T-cell (primary cell): ENCODE measurements at regions not wholly inside any gene's neighbourhood (a gene's known extent, or its start where the extent isn't known, plus 50 kb on each side); places are given as distances from the start of the nearest gene placed in this dataset.

Experiments
- ATAC-seq, 4 experiments: fragments of 200-7000 bp in 3 of 4; fragments of 150-1000 bp in 1 of 4; cut with Tn5 transposase; replicated peaks in 1 of 4; 1 replicate in 3 of 4; 2 replicates in 1 of 4; pipeline ENCODE4 v1.10.0; 2021; ENCODE audit warnings: moderate library complexity in 3 of 4, mild to moderate bottlenecking in 2 of 4, moderate number of reproducible peaks in 1 of 4
- CTCF ChIA-PET, 2 donors: fragments of 300-600 bp; sonication (Branson Sonifier 250); formaldehyde crosslinking; loops; one replicate each; lab custom pipeline; 2022; ENCODE audit warnings: antibody characterized with exemption in 2 of 2; lab: Charles Lee
- POLR2A ChIA-PET, 2 donors: fragments of 300-600 bp; sonication (Branson Sonifier 250); formaldehyde crosslinking; loops; one replicate each; lab custom pipeline; 2022; ENCODE audit warnings: antibody characterized with exemption in 2 of 2; lab: Charles Lee
- DNase-seq, 35 experiments: peaks; one replicate each; pipeline versions ENCODE4 v3.0.0 to v3.0.0-alpha.2; 2013 to 2023
- H3K27ac ChIP-seq: one replicate; pipeline ENCODE4 v1.5.1; 2013; ENCODE audit warnings: low read length
- H3K27me3 ChIP-seq, 2 experiments: replicated peaks in 1 of 2; 1 replicate in 1 of 2; 2 replicates in 1 of 2; pipeline versions ENCODE4 v1.6.1 to v1.7.0; 2013; ENCODE audit warnings: low read length in 1 of 2, mixed read lengths in 1 of 2; ENCODE audit not compliant: control insufficient read depth in 2 of 2, insufficient read depth in 2 of 2; ENCODE audit errors: extremely low read depth in 1 of 2
- H3K36me3 ChIP-seq, 2 donors: 1 replicate in 1 of 2; 2 replicates in 1 of 2; pipeline versions ENCODE4 v1.6.1 to v1.7.0; 2013; ENCODE audit warnings: low read length in 1 of 2; ENCODE audit not compliant: control insufficient read depth in 2 of 2, insufficient read depth in 1 of 2; ENCODE audit errors: extremely low read depth in 1 of 2
- H3K4me1 ChIP-seq, 2 experiments: 1 replicate in 1 of 2; 2 replicates in 1 of 2; pipeline versions ENCODE4 v1.6.1 to v1.7.0; 2013; ENCODE audit warnings: low read length in 2 of 2, mixed read lengths in 1 of 2; ENCODE audit not compliant: insufficient read depth in 2 of 2, control insufficient read depth in 1 of 2; ENCODE audit errors: extremely low read depth in 1 of 2
- H3K4me3 ChIP-seq, 2 donors: 1 replicate in 1 of 2; 2 replicates in 1 of 2; pipeline versions ENCODE4 v1.5.1 to v1.7.0; 2013; ENCODE audit warnings: mild to moderate bottlenecking in 2 of 2, low read length in 1 of 2, moderate library complexity in 1 of 2; ENCODE audit not compliant: control insufficient read depth in 1 of 2; ENCODE audit errors: extremely low read depth in 1 of 2
- H3K9me3 ChIP-seq: 2 replicates; pipeline ENCODE4 v1.7.0; 2013
- H3K27ac Mint-ChIP-seq, 2 donors: one replicate each; pipeline ENCODE4 v1.8.0; 2020 to 2021; ENCODE audit warnings: mild to moderate bottlenecking in 2 of 2, mixed read lengths in 2 of 2
- H3K27me3 Mint-ChIP-seq, 2 donors: one replicate each; pipeline ENCODE4 v1.8.0; 2021 to 2022; ENCODE audit warnings: mixed read lengths in 2 of 2
- H3K36me3 Mint-ChIP-seq: one replicate; pipeline ENCODE4 v1.8.0; 2021; ENCODE audit warnings: mixed read lengths
- H3K4me1 Mint-ChIP-seq, 3 donors: one replicate each; pipeline ENCODE4 v1.8.0; 2020 to 2022; ENCODE audit warnings: mixed read lengths in 3 of 3, mild to moderate bottlenecking in 1 of 3
- H3K4me3 Mint-ChIP-seq, 3 donors: one replicate each; pipeline ENCODE4 v1.8.0; 2020 to 2022; ENCODE audit warnings: mild to moderate bottlenecking in 3 of 3, mixed read lengths in 3 of 3, moderate library complexity in 3 of 3
- H3K9me3 Mint-ChIP-seq, 3 donors: one replicate each; pipeline ENCODE4 v1.8.0; 2020 to 2022; ENCODE audit warnings: mixed read lengths in 3 of 3
- WGBS: methylation state at CpG from one replicate; pipeline ENCODE4 v1.1.5; 2013; ENCODE audit warnings: missing lambda C conversion rate; ENCODE audit not compliant: insufficient coverage; 5-methylcytosine and 5-hydroxymethylcytosine counted together

DNA sequence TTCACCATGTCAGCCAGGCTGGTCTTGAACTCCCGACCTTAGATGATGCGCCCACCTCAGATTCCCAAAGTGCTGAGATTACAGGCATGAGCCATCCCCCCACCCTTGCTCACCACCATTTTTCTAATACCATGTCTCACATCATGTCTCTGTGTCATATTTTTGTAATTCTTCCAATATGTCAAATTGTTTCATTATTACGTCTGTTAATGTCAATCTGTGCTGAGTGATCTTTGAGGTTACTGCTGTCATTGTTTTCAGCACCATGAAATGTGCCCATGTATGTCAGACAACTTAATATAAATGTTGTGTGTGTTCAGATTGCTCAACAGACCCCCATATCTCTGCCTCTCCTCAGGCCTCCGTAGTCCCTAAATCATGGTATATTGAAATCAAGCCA lies 923.6 kb downstream of the NLGN4Y start:
- WGBS: no CpG with 5 or more reads among the region's 4 CpGs
- no peak overlapping the region for H3K27ac ChIP-seq
- no peaks in the 10 kb centered on the region for H3K4me1 Mint-ChIP-seq

DNA sequence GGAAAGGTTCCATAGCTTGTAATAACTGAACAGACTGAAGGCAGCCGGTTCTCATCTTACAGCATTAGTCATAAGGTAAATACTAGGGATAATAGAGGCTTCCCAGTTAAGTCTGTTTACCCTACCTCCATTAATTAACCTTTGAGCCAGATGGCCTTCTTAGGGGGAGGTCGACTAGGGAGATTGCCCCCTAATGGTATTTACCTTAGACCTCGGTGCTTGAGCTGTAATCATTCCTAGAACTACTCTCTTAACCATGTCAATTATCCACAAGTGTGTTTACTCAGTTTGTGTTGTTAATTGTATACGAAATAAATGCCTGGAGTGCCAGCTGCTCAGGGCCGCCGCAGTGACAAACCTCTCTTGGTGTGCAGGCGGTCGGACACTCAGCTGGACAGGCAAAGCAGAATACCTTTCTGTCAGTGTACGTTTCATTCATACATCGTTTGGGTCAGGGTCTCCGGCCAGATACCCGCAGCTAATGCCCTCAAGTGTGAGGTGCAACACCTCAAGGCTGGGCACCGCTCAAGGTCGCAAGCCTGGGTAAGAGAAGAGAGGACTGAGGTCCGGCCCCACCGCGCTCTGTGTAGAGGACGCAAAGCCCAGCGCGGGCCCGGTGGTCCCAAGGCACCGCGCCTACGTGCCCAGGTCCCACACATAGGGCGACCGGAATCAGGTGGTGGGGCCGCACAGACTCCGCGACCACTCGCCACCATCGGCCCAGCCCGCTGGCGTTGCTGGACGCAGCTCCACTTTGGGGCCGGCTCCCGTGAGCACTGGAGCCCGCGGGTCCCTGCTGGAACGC lies 931.0 kb downstream of the NLGN4Y start:
- ChIA-PET POLR2A (no interaction called here), CTCF (no interaction called here)
- ATAC-seq: no peak
- no peaks in the 10 kb centered on the region for H3K9me3 Mint-ChIP-seq
- peaks cover 0 to 7% of the 10 kb centered on the region in 2 experiments for H3K4me1 ChIP-seq
- no peak overlapping the region for H3K27ac Mint-ChIP-seq
- peak overlapping the region; percentile 41 for H3K27ac ChIP-seq
- no peaks in the 10 kb centered on the region for H3K36me3 ChIP-seq
- H3K4me3 Mint-ChIP-seq: peak overlapping the region in 1 of 3 donors; percentile 73
- peaks cover 0 to 4% (median 0%) of the 10 kb centered on the region in 3 donors for H3K4me1 Mint-ChIP-seq
- WGBS: 74% methylated on average over 23 of the region's 39 CpGs
- no peaks in the 10 kb centered on the region for H3K27me3 Mint-ChIP-seq
- no peak for DNase-seq
- H3K4me3 ChIP-seq: peak overlapping the region in 1 of 2 donors; percentile 32
- no peaks in the 10 kb centered on the region for H3K9me3 ChIP-seq
- no peaks in the 10 kb centered on the region for H3K36me3 Mint-ChIP-seq
- no peaks in the 10 kb centered on the region for H3K27me3 ChIP-seq

More for the DNA sequence above, 923.6 kb downstream of the NLGN4Y start:
- H3K4me3 ChIP-seq: no peak overlapping the region
- no peak for ATAC-seq
- POLR2A ChIA-PET: no interaction called here
- no peaks in the 10 kb centered on the region for H3K4me1 ChIP-seq
- H3K27me3 ChIP-seq: no peaks in the 10 kb centered on the region
- no peaks in the 10 kb centered on the region for H3K9me3 Mint-ChIP-seq
- H3K36me3 ChIP-seq: no peaks in the 10 kb centered on the region
- H3K9me3 ChIP-seq: no peaks in the 10 kb centered on the region
- DNase-seq: no peak
- no peak overlapping the region for H3K4me3 Mint-ChIP-seq
- no peak overlapping the region for H3K27ac Mint-ChIP-seq
- CTCF ChIA-PET: no interaction called here
- no peaks in the 10 kb centered on the region for H3K27me3 Mint-ChIP-seq
- H3K36me3 Mint-ChIP-seq: no peaks in the 10 kb centered on the region

GRCh38 chrY:15455980-15456469 lies 931.7 kb downstream of the NLGN4Y start:
- Mint-ChIP-seq H3K27ac (peak overlapping the region in 1 of 2 donors; percentile 71), H3K36me3 (no peaks in the 10 kb centered on the region), H3K27me3 (no peaks in the 10 kb centered on the region), H3K9me3 (no peaks in the 10 kb centered on the region), H3K4me1 (peaks cover 0 to 4% (median 0%) of the 10 kb centered on the region in 3 donors), H3K4me3 (peak overlapping the region in 1 of 3 donors; percentile 73)
- 34% methylated on average over 33 of the region's 49 CpGs for WGBS
- H3K27me3 ChIP-seq: no peaks in the 10 kb centered on the region
- peak overlapping the region; percentile 60 for H3K27ac ChIP-seq
- H3K4me3 ChIP-seq: peak overlapping the region in 1 of 2 donors; percentile 34
- H3K4me1 ChIP-seq: peaks cover 0 to 7% of the 10 kb centered on the region in 2 experiments
- CTCF ChIA-PET: interaction anchor here in 1 of 2 donors (0.9 kb wide), 1 partner anchor 10 kb away, joined by 3 read pairs; no protein-coding TSS in a partner anchor
- ATAC-seq: peak in 2 of 4 experiments; percentile 85 to 86
- H3K9me3 ChIP-seq: no peaks in the 10 kb centered on the region
- POLR2A ChIA-PET: no interaction called here
- no peaks in the 10 kb centered on the region for H3K36me3 ChIP-seq
- peak in 20 of 35 experiments; percentile 42 to 88 (median 68) for DNase-seq

- POLR2A ChIA-PET: no interaction called here
- CTCF ChIA-PET: interaction anchor here in 1 of 2 donors (0.9 kb wide), 1 partner anchor 11 kb away, joined by 3 read pairs; no protein-coding TSS in a partner anchor
- no CpG with 5 or more reads among the region's 21 CpGs for WGBS
- Mint-ChIP-seq H3K4me3 (peak overlapping the region in 1 of 3 donors; percentile 73), H3K4me1 (peaks cover 0 to 4% (median 0%) of the 10 kb centered on the region in 3 donors), H3K9me3 (no peaks in the 10 kb centered on the region), H3K36me3 (no peaks in the 10 kb centered on the region), H3K27ac (peak overlapping the region in 1 of 2 donors; percentile 71), H3K27me3 (no peaks in the 10 kb centered on the region)
- DNase-seq (no peak), ATAC-seq (peak in 1 of 4 experiments; percentile 5)
- H3K27ac ChIP-seq: peak overlapping the region; percentile 60
- no peaks in the 10 kb centered on the region for H3K27me3 ChIP-seq
- peaks cover 0 to 7% of the 10 kb centered on the region in 2 experiments for H3K4me1 ChIP-seq
- no peaks in the 10 kb centered on the region for H3K9me3 ChIP-seq
- no peaks in the 10 kb centered on the region for H3K36me3 ChIP-seq
- peak overlapping the region in 1 of 2 donors; percentile 34 for H3K4me3 ChIP-seq
These were observed 932.2 kb downstream of the NLGN4Y start for GRCh38 chrY:15456491-15456890.

- Mint-ChIP-seq H3K27me3 (no peaks in the 10 kb centered on the region), H3K36me3 (no peaks in the 10 kb centered on the region), H3K4me3 (no peak overlapping the region), H3K9me3 (no peaks in the 10 kb centered on the region), H3K27ac (no peak overlapping the region), H3K4me1 (peaks cover 0 to 4% (median 0%) of the 10 kb centered on the region in 3 donors)
- no peak overlapping the region for H3K27ac ChIP-seq
- WGBS: no CpG with 5 or more reads among the region's 3 CpGs
- ChIA-PET CTCF (no interaction called here), POLR2A (no interaction called here)
- ATAC-seq (no peak), DNase-seq (no peak)
- no peaks in the 10 kb centered on the region for H3K36me3 ChIP-seq
- H3K4me1 ChIP-seq: peaks cover 0 to 7% of the 10 kb centered on the region in 2 experiments
- H3K27me3 ChIP-seq: no peaks in the 10 kb centered on the region
- H3K9me3 ChIP-seq: no peaks in the 10 kb centered on the region
- H3K4me3 ChIP-seq: no peak overlapping the region
These were observed 933.4 kb downstream of the NLGN4Y start for GRCh38 chrY:15457682-15458081.

GRCh38 chrY:15458426-15458825 lies 934.1 kb downstream of the NLGN4Y start:
- H3K36me3 ChIP-seq: no peaks in the 10 kb centered on the region
- no peaks in the 10 kb centered on the region for H3K9me3 ChIP-seq
- H3K27me3 Mint-ChIP-seq: no peaks in the 10 kb centered on the region
- H3K9me3 Mint-ChIP-seq: no peaks in the 10 kb centered on the region
- H3K36me3 Mint-ChIP-seq: no peaks in the 10 kb centered on the region
- no peak overlapping the region for H3K4me3 ChIP-seq
- CTCF ChIA-PET: no interaction called here
- H3K27ac Mint-ChIP-seq: no peak overlapping the region
- peaks cover 0 to 7% of the 10 kb centered on the region in 2 experiments for H3K4me1 ChIP-seq
- H3K27me3 ChIP-seq: no peaks in the 10 kb centered on the region
- no peak overlapping the region for H3K27ac ChIP-seq
- no peak overlapping the region for H3K4me3 Mint-ChIP-seq
- peaks cover 0 to 4% (median 0%) of the 10 kb centered on the region in 3 donors for H3K4me1 Mint-ChIP-seq
- DNase-seq (no peak), ATAC-seq (no peak)
- POLR2A ChIA-PET: no interaction called here
